ENCODE measurements at regions not wholly inside any gene's neighbourhood (a gene's known extent, or its start where the extent isn't known, plus 50 kb on each side); places are given as distances from the start of the nearest gene placed in this dataset.
A peak's percentile ranks its signal among the peaks of the same experiment; 100 is the strongest.

DNA sequence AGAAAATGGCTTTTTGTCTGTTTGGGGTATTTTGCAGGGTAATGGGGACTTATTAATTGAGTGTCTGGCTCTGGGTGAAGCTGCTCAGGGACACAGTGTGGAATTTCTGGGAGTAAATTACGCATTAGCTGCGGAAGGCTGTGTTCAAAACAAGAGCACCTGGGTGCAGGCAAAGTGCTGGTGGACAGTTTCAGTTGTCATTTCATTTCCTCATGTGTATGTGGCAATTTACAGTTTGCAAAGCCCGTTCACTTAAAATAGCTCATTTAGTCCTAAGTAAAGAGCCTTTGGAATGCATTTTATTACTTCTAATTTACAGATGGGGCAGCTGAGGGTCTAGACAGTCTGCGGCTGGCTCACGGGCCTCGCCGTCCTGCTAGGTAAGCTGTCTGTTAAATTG lies 546.8 kb downstream of the BCL11B start:
- WGBS, 2 experiments (ENCODE audit: insufficient coverage in 1 of 2, insufficient read length in 1 of 2): 92 to 95% methylated on average over 7 of the region's 7 CpGs
- H3K4me1 ChIP-seq (ENCODE audit: control insufficient read depth, insufficient read depth, low read length): peaks cover 5% of the 10 kb centered on the region
- Mint-ChIP-seq H3K36me3 (ENCODE audit: low read depth) (no peaks in the 10 kb centered on the region), H3K27me3 (ENCODE audit: insufficient read depth) (no peaks in the 10 kb centered on the region), H3K4me1 (peaks cover 10% of the 10 kb centered on the region), H3K27ac (no peak overlapping the region), H3K9me3 (no peaks in the 10 kb centered on the region), H3K4me3 (no peak overlapping the region)
- no peaks in the 10 kb centered on the region for H3K27me3 ChIP-seq (ENCODE audit: control insufficient read depth, insufficient read depth, low read length, poor library complexity, severe bottlenecking)
- H3K9ac ChIP-seq (ENCODE audit: extremely low read depth, low read length, poor library complexity, severe bottlenecking): no peak overlapping the region
- no peaks in the 10 kb centered on the region for H3K36me3 ChIP-seq (ENCODE audit: control insufficient read depth, insufficient read depth, low read length)
- DNase-seq: no peak
- no peak overlapping the region for H3K4me3 ChIP-seq (ENCODE audit: low read length)
- TF ChIP-seq, protein P1, sequence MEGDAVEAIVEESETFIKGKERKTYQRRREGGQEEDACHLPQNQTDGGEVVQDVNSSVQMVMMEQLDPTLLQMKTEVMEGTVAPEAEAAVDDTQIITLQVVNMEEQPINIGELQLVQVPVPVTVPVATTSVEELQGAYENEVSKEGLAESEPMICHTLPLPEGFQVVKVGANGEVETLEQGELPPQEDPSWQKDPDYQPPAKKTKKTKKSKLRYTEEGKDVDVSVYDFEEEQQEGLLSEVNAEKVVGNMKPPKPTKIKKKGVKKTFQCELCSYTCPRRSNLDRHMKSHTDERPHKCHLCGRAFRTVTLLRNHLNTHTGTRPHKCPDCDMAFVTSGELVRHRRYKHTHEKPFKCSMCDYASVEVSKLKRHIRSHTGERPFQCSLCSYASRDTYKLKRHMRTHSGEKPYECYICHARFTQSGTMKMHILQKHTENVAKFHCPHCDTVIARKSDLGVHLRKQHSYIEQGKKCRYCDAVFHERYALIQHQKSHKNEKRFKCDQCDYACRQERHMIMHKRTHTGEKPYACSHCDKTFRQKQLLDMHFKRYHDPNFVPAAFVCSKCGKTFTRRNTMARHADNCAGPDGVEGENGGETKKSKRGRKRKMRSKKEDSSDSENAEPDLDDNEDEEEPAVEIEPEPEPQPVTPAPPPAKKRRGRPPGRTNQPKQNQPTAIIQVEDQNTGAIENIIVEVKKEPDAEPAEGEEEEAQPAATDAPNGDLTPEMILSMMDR (conservative IDR thresholded peaks at IDR 0.05): no peak
- no peak overlapping the region for H3K27ac ChIP-seq (ENCODE audit: low read depth, low read length)
- H3K9me3 ChIP-seq (ENCODE audit: control insufficient read depth, low read length): no peaks in the 10 kb centered on the region

DNA sequence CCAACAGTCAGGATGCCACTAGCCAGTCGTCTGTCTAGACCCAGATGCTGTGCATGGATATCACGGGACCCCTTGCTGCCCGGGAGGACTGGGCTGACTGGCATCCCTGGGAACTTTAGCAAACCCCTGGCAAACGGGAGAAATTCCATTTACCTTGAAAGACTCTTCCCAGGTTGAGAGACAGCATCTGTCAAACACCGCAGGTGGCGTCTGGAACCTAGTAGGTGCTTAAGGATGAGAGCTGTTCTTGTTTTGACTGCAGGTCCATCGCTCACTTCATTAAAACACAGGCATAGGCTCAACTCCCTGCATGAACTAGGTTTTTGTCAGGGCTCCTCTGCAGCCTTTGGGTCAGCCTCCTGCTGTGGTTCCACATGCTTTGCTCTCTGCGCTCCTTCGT lies 546.3 kb downstream of the BCL11B start:
- no peak overlapping the region for H3K9ac ChIP-seq (ENCODE audit: extremely low read depth, low read length, poor library complexity, severe bottlenecking)
- no peak overlapping the region for H3K4me3 Mint-ChIP-seq
- H3K36me3 ChIP-seq (ENCODE audit: control insufficient read depth, insufficient read depth, low read length): no peaks in the 10 kb centered on the region
- H3K4me1 Mint-ChIP-seq: peaks cover 10% of the 10 kb centered on the region
- DNase-seq: peak; percentile 84
- H3K4me1 ChIP-seq (ENCODE audit: control insufficient read depth, insufficient read depth, low read length): peaks cover 5% of the 10 kb centered on the region
- no peaks in the 10 kb centered on the region for H3K27me3 ChIP-seq (ENCODE audit: control insufficient read depth, insufficient read depth, low read length, poor library complexity, severe bottlenecking)
- H3K4me3 ChIP-seq (ENCODE audit: low read length): no peak overlapping the region
- no peak overlapping the region for H3K27ac ChIP-seq (ENCODE audit: low read depth, low read length)
- H3K36me3 Mint-ChIP-seq (ENCODE audit: low read depth): no peaks in the 10 kb centered on the region
- WGBS, 2 experiments (ENCODE audit: insufficient coverage in 1 of 2, insufficient read length in 1 of 2): 85 to 89% methylated on average over 8 to 9 of the region's 9 CpGs
- TF ChIP-seq, protein P1 (conservative IDR thresholded peaks at IDR 0.05): no peak
- no peaks in the 10 kb centered on the region for H3K9me3 Mint-ChIP-seq
- no peaks in the 10 kb centered on the region for H3K27me3 Mint-ChIP-seq (ENCODE audit: insufficient read depth)
- no peak overlapping the region for H3K27ac Mint-ChIP-seq
- no peaks in the 10 kb centered on the region for H3K9me3 ChIP-seq (ENCODE audit: control insufficient read depth, low read length)

DNA sequence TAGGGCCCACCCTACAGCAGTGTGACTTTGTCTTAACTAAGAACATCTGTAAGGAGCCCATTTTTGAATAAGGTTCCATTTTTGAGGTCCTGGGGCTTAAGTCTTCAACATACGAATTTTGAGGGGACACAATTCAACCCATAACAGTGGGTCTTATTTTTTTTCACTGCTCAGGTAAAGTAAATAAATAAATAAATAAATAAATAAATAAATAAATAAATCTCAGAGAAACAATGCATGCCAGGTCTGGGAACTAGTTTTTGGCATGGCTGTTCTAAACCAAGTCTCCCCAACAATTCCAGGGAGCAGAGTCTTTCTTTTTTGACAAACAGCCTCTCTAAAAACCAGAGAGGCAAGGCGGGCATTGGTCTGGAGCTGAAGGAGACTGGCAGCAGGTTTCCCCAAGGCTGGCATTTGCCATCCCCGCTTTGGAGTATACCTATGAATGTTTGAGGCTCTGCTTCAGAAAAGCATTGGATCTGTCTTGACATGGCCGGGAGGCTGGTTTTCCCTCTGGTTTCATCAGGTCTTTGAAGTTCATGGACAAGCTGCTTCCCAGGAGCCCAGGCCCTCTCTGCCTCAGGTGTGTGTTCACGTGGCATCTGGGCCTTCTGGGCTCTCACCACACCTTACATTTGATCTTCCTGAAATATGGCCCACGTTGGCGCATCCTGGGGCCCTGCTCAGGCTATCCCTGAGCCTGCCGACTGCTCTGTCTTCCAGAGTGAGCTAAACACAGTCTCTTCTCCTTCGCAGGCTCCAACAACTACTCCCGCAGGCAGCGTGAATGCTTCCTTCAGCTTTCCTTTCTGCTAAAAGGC lies 545.2 kb downstream of the BCL11B start:
- Histone ChIP-seq H3K27ac (ENCODE audit: low read depth, low read length) (no peak overlapping the region), H3K9ac (ENCODE audit: extremely low read depth, low read length, poor library complexity, severe bottlenecking) (no peak overlapping the region), H3K4me3 (ENCODE audit: low read length) (no peak overlapping the region), H3K36me3 (ENCODE audit: control insufficient read depth, insufficient read depth, low read length) (no peaks in the 10 kb centered on the region), H3K9me3 (ENCODE audit: control insufficient read depth, low read length) (no peaks in the 10 kb centered on the region), H3K4me1 (ENCODE audit: control insufficient read depth, insufficient read depth, low read length) (peaks cover 5% of the 10 kb centered on the region), H3K27me3 (ENCODE audit: control insufficient read depth, insufficient read depth, low read length, poor library complexity, severe bottlenecking) (no peaks in the 10 kb centered on the region)
- no peak for DNase-seq
- H3K27ac Mint-ChIP-seq: no peak overlapping the region
- H3K4me3 Mint-ChIP-seq: no peak overlapping the region
- no peaks in the 10 kb centered on the region for H3K36me3 Mint-ChIP-seq (ENCODE audit: low read depth)
- no peaks in the 10 kb centered on the region for H3K27me3 Mint-ChIP-seq (ENCODE audit: insufficient read depth)
- H3K4me1 Mint-ChIP-seq: peaks cover 10% of the 10 kb centered on the region
- no peaks in the 10 kb centered on the region for H3K9me3 Mint-ChIP-seq
- 88 to 96% methylated on average over 7 to 10 of the region's 11 CpGs for WGBS, 2 experiments (ENCODE audit: insufficient coverage in 1 of 2, insufficient read length in 1 of 2)
- TF ChIP-seq, protein P1 (conservative IDR thresholded peaks at IDR 0.05): no peak

Measured in endodermal cell (in vitro differentiated cells).